Lung (tissue), 11 donors: ENCODE measurements at regions not wholly inside any gene's neighbourhood (a gene's known extent, or its start where the extent isn't known, plus 50 kb on each side); places are given as distances from the start of the nearest gene placed in this dataset.

Experiments
- ATAC-seq: fragments of 200-7000 bp; cut with Tn5 transposase; one replicate; pipeline ENCODE4 v1.9.1; 2020; ENCODE audit warnings: moderate number of reproducible peaks; ENCODE audit not compliant: insufficient read depth, low FRiP score
- DNase-seq, 3 donors: peaks; one replicate each; pipeline ENCODE4 v3.0.0-alpha.2; 2013 to 2017
- H3K27ac ChIP-seq, 2 donors: one replicate each; pipeline ENCODE4 v1.5.1; 2013; ENCODE audit warnings: mild to moderate bottlenecking in 2 of 2, moderate library complexity in 2 of 2, control low read depth in 1 of 2, inconsistent platforms in 1 of 2, low read depth in 1 of 2, low read length in 1 of 2
- H3K27me3 ChIP-seq, 3 donors: one replicate each; pipeline ENCODE4 v1.5.1; 2013; ENCODE audit warnings: low read length in 2 of 3; ENCODE audit not compliant: control insufficient read depth in 3 of 3, insufficient read depth in 3 of 3
- H3K36me3 ChIP-seq, 4 donors: one replicate each; pipeline ENCODE4 v1.5.1; 2013; ENCODE audit warnings: low read length in 4 of 4, mild to moderate bottlenecking in 1 of 4, moderate library complexity in 1 of 4; ENCODE audit not compliant: control insufficient read depth in 4 of 4, insufficient read depth in 4 of 4
- H3K4me1 ChIP-seq, 5 donors: one replicate each; pipeline ENCODE4 v1.5.1; 2013; ENCODE audit warnings: low read length in 5 of 5, mild to moderate bottlenecking in 2 of 5, moderate library complexity in 1 of 5; ENCODE audit not compliant: control insufficient read depth in 5 of 5, insufficient read depth in 5 of 5
- H3K4me3 ChIP-seq: one replicate; pipeline ENCODE4 v1.5.1; 2013; ENCODE audit warnings: mild to moderate bottlenecking, control low read depth, moderate library complexity
- H3K9ac ChIP-seq, 2 donors: one replicate each; pipeline ENCODE4 v1.5.1; 2013; ENCODE audit warnings: low read length in 2 of 2, control low read depth in 1 of 2; ENCODE audit not compliant: insufficient read depth in 1 of 2
- H3K9me3 ChIP-seq, 4 donors: one replicate each; pipeline ENCODE4 v1.5.1; 2013; ENCODE audit warnings: low read length in 3 of 4, mild to moderate bottlenecking in 1 of 4, moderate library complexity in 1 of 4; ENCODE audit not compliant: control insufficient read depth in 4 of 4, insufficient read depth in 3 of 4
- CTCF ChIP-seq: IDR thresholded peaks from 2 replicates; pipeline ENCODE4 v1.5.1; 2012; ENCODE audit warnings: mild to moderate bottlenecking; ENCODE audit errors: control extremely low read depth, extremely low read depth
- WGBS, 2 donors: extraction: QIAGEN DNeasy Blood & Tissue Kit; methylation state at CpG; one replicate each; pipeline ENCODE4 v1.1.7; 2013; 5-methylcytosine and 5-hydroxymethylcytosine counted together
- donor health status: control.
- donor health status: control.
- donor health status: Bipolar disorder and iron deficiency.
- donor health status: healthy.
- donor health status: DM: yes; HTN: yes; CAD: no.

- H3K4me3 ChIP-seq = no peak overlapping the region
- peaks cover 0 to 10% (median 0%) of the 10 kb centered on the region in 5 donors for H3K4me1 ChIP-seq
- no peaks in the 10 kb centered on the region for H3K36me3 ChIP-seq
- no peak for TF ChIP-seq CTCF
- no peak overlapping the region for H3K9ac ChIP-seq
- H3K9me3 ChIP-seq = no peaks in the 10 kb centered on the region
- H3K27ac ChIP-seq = no peak overlapping the region
- H3K27me3 ChIP-seq = no peaks in the 10 kb centered on the region
- ATAC-seq (no peak), DNase-seq (no peak)
- 35 to 44% methylated on average over 4 of the region's 4 CpGs for WGBS, 2 donors
Measured at GRCh38 chr1:229938551-229938950, 128.5 kb upstream of the GALNT2 start.

GRCh38 chr1:229940684-229941083, 126.4 kb upstream of the GALNT2 start:
- ATAC-seq = no peak
- 57 to 71% methylated on average over 6 of the region's 6 CpGs for WGBS, 2 donors
- H3K9ac ChIP-seq = no peak overlapping the region
- no peaks in the 10 kb centered on the region for H3K9me3 ChIP-seq
- H3K4me1 ChIP-seq = peaks cover 0 to 10% (median 0%) of the 10 kb centered on the region in 5 donors
- H3K27me3 ChIP-seq = no peaks in the 10 kb centered on the region
- no peak overlapping the region for H3K4me3 ChIP-seq
- no peak for TF ChIP-seq CTCF
- no peaks in the 10 kb centered on the region for H3K36me3 ChIP-seq
- no peak overlapping the region for H3K27ac ChIP-seq
- peak in 2 of 3 donors; percentile 23 to 25 for DNase-seq

- H3K36me3 ChIP-seq = no peaks in the 10 kb centered on the region
- no peak overlapping the region for H3K27ac ChIP-seq
- H3K27me3 ChIP-seq = no peaks in the 10 kb centered on the region
- H3K4me3 ChIP-seq = no peak overlapping the region
- TF ChIP-seq CTCF = no peak
- WGBS, 2 donors = 71 to 79% methylated on average over 8 of the region's 8 CpGs
- DNase-seq = peak in 2 of 3 donors; percentile 4 to 31
- ATAC-seq = no peak
- peaks cover 0 to 10% (median 0%) of the 10 kb centered on the region in 5 donors for H3K4me1 ChIP-seq
- no peaks in the 10 kb centered on the region for H3K9me3 ChIP-seq
- no peak overlapping the region for H3K9ac ChIP-seq
Measured at GRCh38 chr1:229941160-229941559, 125.9 kb upstream of the GALNT2 start.

- Histone ChIP-seq H3K4me3 (no peak overlapping the region), H3K36me3 (no peaks in the 10 kb centered on the region), H3K9me3 (no peaks in the 10 kb centered on the region), H3K4me1 (peaks cover 0 to 10% (median 0%) of the 10 kb centered on the region in 5 donors), H3K27me3 (no peaks in the 10 kb centered on the region), H3K9ac (no peak overlapping the region), H3K27ac (no peak overlapping the region)
- WGBS, 2 donors = 81 to 82% methylated on average over 10 of the region's 10 CpGs
- no peak for TF ChIP-seq CTCF
- DNase-seq (no peak), ATAC-seq (no peak)
Measured at GRCh38 chr1:229941831-229942230, 125.2 kb upstream of the GALNT2 start.
